NCI-H460 (cell line): ENCODE measurements at regions not wholly inside any gene's neighbourhood (a gene's known extent, or its start where the extent isn't known, plus 50 kb on each side); places are given as distances from the start of the nearest gene placed in this dataset.

Experiments used
- DNase-seq: peaks from one replicate; pipeline ENCODE4 v3.0.0-alpha.2; 2016; ENCODE audit warnings: low read depth; ENCODE audit errors: extremely low read depth

- DNase-seq: no peak
Measured at GRCh38 chr20:39269493-39270217, 307.5 kb downstream of the DHX35 start.

GRCh38 chr20:39268981-39269461 is 306.9 kb downstream of the DHX35 start:
- peak; percentile 12 for DNase-seq

- no peak for DNase-seq
Measured at GRCh38 chr20:39268491-39268951, 306.4 kb downstream of the DHX35 start.

DNA sequence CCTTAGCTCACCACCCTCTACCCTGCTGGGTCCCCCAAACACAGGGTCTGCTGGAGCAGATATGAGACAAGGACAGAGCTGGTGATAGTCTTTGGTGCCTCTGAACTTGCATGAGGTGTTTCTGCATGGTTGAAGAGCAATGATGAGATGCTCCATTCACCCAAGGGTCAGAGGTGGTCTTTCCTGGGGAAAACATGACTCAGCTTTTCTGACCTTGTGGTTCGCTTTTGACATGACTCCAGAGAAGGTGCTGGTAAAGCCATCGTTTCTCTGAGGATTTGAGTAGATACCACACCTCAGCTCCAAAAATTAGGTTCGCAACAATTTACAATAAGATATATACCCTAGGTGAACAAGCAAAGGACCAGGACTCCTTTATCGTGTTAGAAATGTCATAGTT is 304.8 kb downstream of the DHX35 start:
- DNase-seq: no peak

- peak; percentile 53 for DNase-seq
Measured at GRCh38 chr20:39264506-39265172, 302.5 kb downstream of the DHX35 start.

- DNase-seq: no peak
Measured at GRCh38 chr20:39263076-39263475, 300.9 kb downstream of the DHX35 start.

GRCh38 chr20:39259808-39260207 is 297.7 kb downstream of the DHX35 start:
- no peak for DNase-seq

- no peak for DNase-seq
Measured at GRCh38 chr20:39259010-39259803, 297.1 kb downstream of the DHX35 start.

GRCh38 chr20:39258253-39258652 is 296.1 kb downstream of the DHX35 start:
- DNase-seq: no peak

GRCh38 chr20:39253051-39253755 is 291.1 kb downstream of the DHX35 start:
- DNase-seq: no peak

GRCh38 chr20:39252035-39252434 is 289.9 kb downstream of the DHX35 start:
- DNase-seq: no peak

GRCh38 chr20:39249798-39250197 is 287.7 kb downstream of the DHX35 start:
- DNase-seq: no peak

GRCh38 chr20:39248862-39249485 is 286.8 kb downstream of the DHX35 start:
- DNase-seq: no peak

DNA sequence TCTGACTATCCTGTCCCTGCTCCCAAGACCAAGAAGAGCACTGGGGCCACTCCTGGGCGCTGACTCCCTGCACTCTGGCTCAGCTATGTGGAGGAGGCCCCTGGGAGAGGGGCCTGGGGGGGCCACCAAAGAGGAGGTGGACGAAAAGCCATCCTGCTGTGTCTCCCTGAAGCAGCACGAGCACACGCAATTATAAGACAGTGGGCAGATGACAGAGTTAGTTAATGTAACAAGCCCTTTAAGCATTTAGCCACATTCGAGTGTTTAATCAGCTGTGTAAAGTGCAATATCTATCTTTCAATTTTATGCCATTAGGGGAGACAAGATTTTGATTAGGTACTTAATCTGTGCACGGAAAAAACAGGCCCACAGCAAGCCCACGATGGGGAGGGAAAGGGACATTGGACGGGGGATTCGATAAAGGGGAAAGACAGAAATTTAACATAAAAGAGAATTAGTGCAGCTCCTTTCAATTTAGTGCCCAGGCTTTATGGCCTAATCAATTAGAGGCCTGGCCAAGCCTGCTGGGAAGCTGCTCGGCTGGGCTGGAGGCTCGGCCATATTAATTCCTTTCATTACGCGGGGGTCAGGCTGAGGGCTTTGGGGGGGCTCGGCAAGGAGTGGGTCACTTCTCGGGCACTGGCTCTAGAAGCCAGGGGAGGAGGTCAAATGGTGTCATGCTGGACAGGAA is 286.2 kb downstream of the DHX35 start:
- DNase-seq: no peak

GRCh38 chr20:39246436-39246835 is 284.3 kb downstream of the DHX35 start:
- DNase-seq: no peak

- no peak for DNase-seq
Measured at GRCh38 chr20:39245685-39246311, 283.7 kb downstream of the DHX35 start.

- DNase-seq: no peak
Measured at GRCh38 chr20:39243962-39244361, 281.8 kb downstream of the DHX35 start.

DNA sequence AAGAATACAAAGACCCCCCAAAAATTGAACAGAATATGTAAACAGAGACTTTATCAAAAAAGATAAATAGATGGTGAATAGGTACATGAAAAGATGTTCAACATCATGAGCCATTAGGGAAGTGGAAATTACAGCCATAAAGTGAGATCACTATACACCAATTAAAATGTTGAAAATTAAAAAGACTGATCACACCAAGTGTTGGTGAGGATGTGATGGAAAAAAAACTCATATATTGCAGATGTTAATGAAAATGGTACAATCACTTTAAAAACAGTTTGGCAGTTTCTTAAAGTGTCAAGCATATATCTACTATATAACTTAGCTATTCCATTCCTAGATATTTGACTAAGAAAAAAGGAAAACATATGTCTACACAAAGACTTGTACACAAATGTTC is 280.5 kb downstream of the DHX35 start:
- DNase-seq: no peak

DNA sequence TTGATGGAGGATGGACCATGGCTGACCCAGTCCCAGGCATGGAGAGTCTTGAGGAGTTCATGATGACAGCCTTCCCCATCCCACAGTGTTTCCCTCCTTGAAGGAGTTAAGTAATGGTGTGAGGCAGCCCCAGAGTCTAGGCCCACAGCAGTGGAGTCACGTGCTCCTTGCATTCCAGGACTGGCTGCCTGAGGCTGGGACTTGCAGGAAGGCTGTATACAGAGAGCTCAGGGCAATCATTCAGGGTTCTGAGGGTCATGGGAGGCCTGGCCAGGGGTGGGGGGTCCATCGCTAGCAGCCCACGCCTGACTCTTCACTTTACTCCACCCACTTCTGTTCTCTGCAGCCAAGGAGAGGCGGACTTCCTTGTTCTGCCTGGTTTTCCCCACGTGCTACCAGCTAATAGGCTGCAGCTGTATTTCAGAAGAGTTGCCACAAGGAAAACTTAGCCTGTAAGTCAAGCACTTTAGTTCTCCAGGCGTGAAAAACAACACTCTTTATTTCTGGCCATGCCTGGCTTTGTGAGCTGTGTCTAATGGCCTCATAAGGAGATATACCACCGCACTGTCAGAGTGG is 272.5 kb downstream of the DHX35 start:
- DNase-seq: no peak
